IMR-90 (cell line): ENCODE measurements at regions not wholly inside any gene's neighbourhood (a gene's known extent, or its start where the extent isn't known, plus 50 kb on each side); places are given as distances from the start of the nearest gene placed in this dataset.

ENCODE experiments used
- ATAC-seq: fragments of 200-7000 bp; cut with Tn5 transposase; 2 replicates; pipeline ENCODE4 v1.9.1; 2020; ENCODE audit warnings: low read depth, mild to moderate bottlenecking, moderate library complexity
- BruUV-seq: library from RNA; stranded (reverse); fragments of 400-500 nt; replicated peaks from 2 replicates; lab custom pipeline; 2021; lab: Mats Ljungman, UMichigan
- CTCF ChIA-PET: fragments of 300-600 bp; formaldehyde crosslinking; extraction: SDS; loops from one replicate; lab custom pipeline; 2021; ENCODE audit warnings: antibody characterized with exemption; lab: Yijun Ruan, JAX
- POLR2A ChIA-PET: fragments of 300-600 bp; sonication (Branson Sonifier 250); formaldehyde crosslinking; loops from one replicate; lab custom pipeline; 2022; ENCODE audit warnings: antibody characterized with exemption; ENCODE audit not compliant: unreplicated experiment; lab: Charles Lee
- DNase-seq: peaks from one replicate; pipeline ENCODE4 v3.0.0; 2013
- H2AFZ ChIP-seq: replicated peaks from 2 replicates; pipeline ENCODE3; 2013; ENCODE audit warnings: low read length, mild to moderate bottlenecking; ENCODE audit not compliant: poor library complexity
- H2AK5ac ChIP-seq: 2 replicates; pipeline ENCODE4 v1.6.1; 2013; ENCODE audit warnings: low read depth, low read length, inconsistent platforms
- H2AK9ac ChIP-seq: replicated peaks from 2 replicates; pipeline ENCODE3; 2013; ENCODE audit warnings: mild to moderate bottlenecking, low read depth, low read length, moderate library complexity; ENCODE audit not compliant: poor library complexity
- H2BK120ac ChIP-seq: 2 replicates; pipeline ENCODE4 v1.6.1; 2013; ENCODE audit warnings: low read depth, low read length, inconsistent platforms
- H2BK15ac ChIP-seq: 3 replicates; pipeline ENCODE4 v1.6.1; 2013; ENCODE audit warnings: low read depth, low read length, inconsistent platforms
- H2BK20ac ChIP-seq: 2 replicates; pipeline ENCODE4 v1.6.1; 2013; ENCODE audit warnings: low read depth, mild to moderate bottlenecking, inconsistent platforms, low read length, moderate library complexity
- H2BK5ac ChIP-seq: 2 replicates; pipeline ENCODE4 v1.6.1; 2013; ENCODE audit warnings: mild to moderate bottlenecking, low read depth, low read length, inconsistent platforms; ENCODE audit not compliant: poor library complexity, severe bottlenecking
- H3K14ac ChIP-seq: replicated peaks from 2 replicates; pipeline ENCODE4 v1.6.1; 2013; ENCODE audit warnings: low read depth, low read length, inconsistent platforms
- H3K18ac ChIP-seq: 2 replicates; pipeline ENCODE4 v1.6.1; 2013; ENCODE audit warnings: low read depth, low read length, control low read depth
- H3K23ac ChIP-seq: 2 replicates; pipeline ENCODE4 v1.6.1; 2013; ENCODE audit warnings: low read depth, low read length, inconsistent platforms
- H3K27ac ChIP-seq: 2 replicates; pipeline ENCODE4 v1.5.1; 2013; ENCODE audit warnings: mild to moderate bottlenecking, control low read depth, low read length; ENCODE audit not compliant: insufficient read depth
- H3K27me3 ChIP-seq: 2 replicates; pipeline ENCODE4 v1.6.1; 2013; ENCODE audit warnings: low read length; ENCODE audit not compliant: control insufficient read depth, insufficient read depth
- H3K36me3 ChIP-seq: 2 replicates; pipeline ENCODE4 v1.6.1; 2013; ENCODE audit warnings: low read length, mixed read lengths; ENCODE audit not compliant: control insufficient read depth, insufficient read depth
- H3K4ac ChIP-seq: 2 replicates; pipeline ENCODE4 v1.6.1; 2013; ENCODE audit warnings: low read depth, low read length, inconsistent platforms
- H3K4me1 ChIP-seq: 2 replicates; pipeline ENCODE4 v1.6.1; 2013; ENCODE audit warnings: low read length, mixed read lengths; ENCODE audit not compliant: control insufficient read depth, insufficient read depth
- H3K4me2 ChIP-seq: 2 replicates; pipeline ENCODE4 v1.6.1; 2013; ENCODE audit warnings: low read depth, mild to moderate bottlenecking, control low read depth, low read length, moderate library complexity
- H3K4me3 ChIP-seq: 2 replicates; pipeline ENCODE4 v1.5.1; 2013; ENCODE audit warnings: low read depth, mild to moderate bottlenecking, control low read depth, low read length, moderate library complexity; ENCODE audit not compliant: insufficient read depth
- H3K56ac ChIP-seq: 2 replicates; pipeline ENCODE4 v1.6.1; 2013; ENCODE audit warnings: low read length, inconsistent platforms; ENCODE audit not compliant: insufficient read depth; ENCODE audit errors: extremely low read depth
- H3K79me1 ChIP-seq, 2 experiments: 2 replicates each; pipeline ENCODE4 v1.6.1; 2013; ENCODE audit warnings: low read length in 2 of 2, inconsistent platforms in 1 of 2, low read depth in 1 of 2
- H3K9ac ChIP-seq: 2 replicates; pipeline ENCODE4 v1.6.1; 2013; ENCODE audit warnings: low read depth, low read length, control low read depth
- H3K9me1 ChIP-seq: 2 replicates; pipeline ENCODE4 v1.6.1; 2013; ENCODE audit warnings: low read length, inconsistent platforms; ENCODE audit not compliant: insufficient read depth
- H3K9me3 ChIP-seq: 2 replicates; pipeline ENCODE4 v1.6.1; 2013; ENCODE audit warnings: low read length; ENCODE audit not compliant: control insufficient read depth, insufficient read depth
- H4K20me1 ChIP-seq: 2 replicates; pipeline ENCODE4 v1.6.1; 2013; ENCODE audit warnings: low read length, inconsistent platforms; ENCODE audit not compliant: insufficient read depth
- H4K5ac ChIP-seq: 2 replicates; pipeline ENCODE4 v1.6.1; 2013; ENCODE audit warnings: mild to moderate bottlenecking, low read depth, low read length, control low read depth
- H4K8ac ChIP-seq, 2 experiments: 2 replicates each; pipeline ENCODE4 v1.6.1; 2013; ENCODE audit warnings: low read depth in 2 of 2, low read length in 2 of 2, control low read depth in 1 of 2, inconsistent platforms in 1 of 2
- H4K91ac ChIP-seq: 2 replicates; pipeline ENCODE4 v1.6.1; 2013; ENCODE audit warnings: low read depth, low read length, inconsistent platforms; ENCODE audit not compliant: insufficient read depth
- CEBPB ChIP-seq: IDR thresholded peaks from 2 replicates; pipeline ENCODE4 v1.6.1; 2012; ENCODE audit warnings: low read depth, low read length, improper control_type of control experiment
- MAFK ChIP-seq: IDR thresholded peaks from 2 replicates; pipeline ENCODE4 v1.6.1; 2012; ENCODE audit warnings: low read depth, low read length, improper control_type of control experiment
- WGBS, 2 experiments: methylation state at CpG; one replicate each; pipeline versions ENCODE4 v1.1.5 to v1.1.7; 2013; ENCODE audit warnings: missing lambda C conversion rate in 2 of 2; ENCODE audit not compliant: insufficient read length in 1 of 2; ENCODE audit errors: extremely low coverage in 2 of 2; 5-methylcytosine and 5-hydroxymethylcytosine counted together
- dilution Hi-C: fragments of 300-500 bp; cut with HindIII; formaldehyde crosslinking; loops from one replicate; pipeline ENCODE4 v1.14.3; 2018; ENCODE audit warnings: low sequenced_read_pairs; ENCODE audit not compliant: unreplicated experiment
- in situ Hi-C: fragments of 300-500 bp; cut with MboI; formaldehyde crosslinking; loops from 3 replicates; pipeline ENCODE4 v1.14.3; 2019; ENCODE audit warnings: low sequenced_read_pairs, inconsistent platforms, mixed read lengths
- intact Hi-C: fragments of 100-400 bp; cut with micrococcal nuclease; formaldehyde crosslinking; loops from 2 replicates; pipeline ENCODE4 v1.10.0; 2022

GRCh38 chr1:209406168-209406567 is 177.3 kb upstream of the CAMK1G start:
- H2AK9ac ChIP-seq: no peak overlapping the region
- dilution Hi-C loops (no loop called here), in situ Hi-C loops (no loop called here), intact Hi-C loops (no loop called here)
- peak overlapping the region; percentile 17 to 73; a peak in 1 of 4 replicates for H4K8ac ChIP-seq
- peak overlapping the region; percentile 44; the same call in 1 of the 2 replicates for H3K4ac ChIP-seq
- peak overlapping the region; percentile 70 for H2BK5ac ChIP-seq
- POLR2A ChIA-PET: no interaction called here
- H3K4me2 ChIP-seq: peak overlapping the region; percentile 80; the same call in 1 of the 2 replicates
- no peak overlapping the region for H3K56ac ChIP-seq
- no peak overlapping the region for H2AK5ac ChIP-seq
- H3K9me3 ChIP-seq: peaks cover 2% of the 10 kb centered on the region; the same call in 1 of the 2 replicates
- H3K36me3 ChIP-seq: no peaks in the 10 kb centered on the region
- TF ChIP-seq CEBPB (peak; percentile 14; the same call in 1 of the 2 replicates), MAFK (no peak)
- H3K27ac ChIP-seq: no peak overlapping the region
- H2BK120ac ChIP-seq: peak overlapping the region; percentile 73
- ATAC-seq: peak; percentile 28
- peak; percentile 47 for DNase-seq
- peak overlapping the region; percentile 51 for H2BK20ac ChIP-seq
- peak overlapping the region; percentile 74; the same call in 1 of the 2 replicates for H3K18ac ChIP-seq
- H4K91ac ChIP-seq: peak overlapping the region; percentile 37; the same call in 1 of the 2 replicates
- no peak overlapping the region for H3K14ac ChIP-seq
- peak overlapping the region; percentile 51; the same call in 1 of the 3 replicates for H2BK15ac ChIP-seq
- no peak overlapping the region for H2AFZ ChIP-seq
- no peaks in the 10 kb centered on the region for H4K20me1 ChIP-seq
- H3K4me3 ChIP-seq: no peak overlapping the region
- no peak overlapping the region; the same call in 1 of the 2 replicates for H3K9ac ChIP-seq
- no peaks in the 10 kb centered on the region for H3K27me3 ChIP-seq
- BruUV-seq: no TSS peak
- H3K79me1 ChIP-seq: no peaks in the 10 kb centered on the region
- no peaks in the 10 kb centered on the region; the same call in 1 of the 2 replicates for H3K9me1 ChIP-seq
- H4K5ac ChIP-seq: peak overlapping the region; percentile 72; the same call in 1 of the 2 replicates
- H3K4me1 ChIP-seq: peaks cover 12% of the 10 kb centered on the region
- no CpG with 5 or more reads among the region's 3 CpGs for WGBS, 2 experiments
- peak overlapping the region; percentile 34; the same call in 1 of the 2 replicates for H3K23ac ChIP-seq
- CTCF ChIA-PET: interaction anchor here (1.3 to 1.8 kb wide), 3 partner anchors 22 to 199 kb away, joined by 3 to 5 read pairs (median 5); no protein-coding TSS in a partner anchor
